CD14-positive monocyte (primary cell): ENCODE measurements at regions not wholly inside any gene's neighbourhood (a gene's known extent, or its start where the extent isn't known, plus 50 kb on each side); places are given as distances from the start of the nearest gene placed in this dataset.
"Not testable (repeated sequence)": the region's sequence is repeated elsewhere in the genome, so short reads cannot be mapped to it uniquely, and the experiment has no call there.

Experiments used
- DNase-seq, 3 donors: peaks; one replicate each; pipeline ENCODE4 v3.0.0-alpha.2; 2011 to 2022
- H2AFZ ChIP-seq: 2 replicates; pipeline ENCODE4 v1.6.0; 2012; ENCODE audit warnings: mild to moderate bottlenecking, low read depth, low read length, inconsistent platforms; ENCODE audit not compliant: insufficient read depth, poor library complexity, severe bottlenecking
- H3K27ac ChIP-seq, 2 donors: 1 replicate in 1 of 2; 2 replicates in 1 of 2; pipeline ENCODE4 v1.5.1; 2012 to 2013; ENCODE audit warnings: low read length in 2 of 2, control low read depth in 1 of 2, inconsistent platforms in 1 of 2, low read depth in 1 of 2, mild to moderate bottlenecking in 1 of 2
- H3K27me3 ChIP-seq, 2 donors: one replicate each; pipeline versions ENCODE4 v1.6.0 to v1.6.1; 2011 to 2013; ENCODE audit warnings: low read length in 2 of 2; ENCODE audit not compliant: control insufficient read depth in 2 of 2, insufficient read depth in 2 of 2
- H3K36me3 ChIP-seq, 2 donors: replicated peaks in 1 of 2; 1 replicate in 1 of 2; 2 replicates in 1 of 2; pipeline versions ENCODE4 v1.5.1 to v1.6.1; 2012 to 2013; ENCODE audit warnings: low read length in 2 of 2, control low read depth in 1 of 2, inconsistent platforms in 1 of 2, mild to moderate bottlenecking in 1 of 2; ENCODE audit not compliant: insufficient read depth in 2 of 2, control insufficient read depth in 1 of 2
- H3K4me1 ChIP-seq, 2 donors: 1 replicate in 1 of 2; 2 replicates in 1 of 2; pipeline versions ENCODE4 v1.5.1 to v1.6.1; 2012 to 2013; ENCODE audit warnings: low read length in 2 of 2, control low read depth in 1 of 2, inconsistent platforms in 1 of 2, mild to moderate bottlenecking in 1 of 2, moderate library complexity in 1 of 2; ENCODE audit not compliant: insufficient read depth in 2 of 2, control insufficient read depth in 1 of 2
- H3K4me2 ChIP-seq: replicated peaks from 2 replicates; pipeline ENCODE3; 2012; ENCODE audit warnings: low read length, moderate library complexity, mild to moderate bottlenecking; ENCODE audit not compliant: poor library complexity, severe bottlenecking; ENCODE audit errors: extremely low read depth
- H3K4me3 ChIP-seq, 3 experiments: fragments of 200-600 bp in 1 of 3; sonication (generic) in 1 of 3; replicated peaks in 1 of 3; 1 replicate in 2 of 3; 2 replicates in 1 of 3; pipeline ENCODE4 v1.5.1; 2011 to 2013; ENCODE audit warnings: low read length in 3 of 3, mild to moderate bottlenecking in 3 of 3, control low read depth in 2 of 3, low read depth in 2 of 3, inconsistent platforms in 1 of 3, moderate library complexity in 1 of 3
- H3K79me2 ChIP-seq: 2 replicates; pipeline ENCODE4 v1.6.0; 2012; ENCODE audit warnings: mild to moderate bottlenecking, control low read depth, inconsistent platforms, low read length, moderate library complexity; ENCODE audit not compliant: insufficient read depth
- H3K9ac ChIP-seq: 2 replicates; pipeline ENCODE4 v1.6.0; 2017; ENCODE audit warnings: low read length, mild to moderate bottlenecking; ENCODE audit not compliant: insufficient read depth, poor library complexity, severe bottlenecking
- H3K9me3 ChIP-seq, 2 donors: replicated peaks in 1 of 2; 1 replicate in 1 of 2; 2 replicates in 1 of 2; pipeline versions ENCODE4 v1.5.1 to v1.6.1; 2012 to 2013; ENCODE audit warnings: low read length in 2 of 2, control low read depth in 1 of 2; ENCODE audit not compliant: control insufficient read depth in 1 of 2, insufficient read depth in 1 of 2
- H4K20me1 ChIP-seq: 2 replicates; pipeline ENCODE4 v1.6.0; 2012; ENCODE audit warnings: mild to moderate bottlenecking, low read length, control low read depth, moderate library complexity; ENCODE audit not compliant: insufficient read depth
- H3K27ac Mint-ChIP-seq, 7 donors: one replicate each; pipeline ENCODE4 v1.8.0; 2020; ENCODE audit warnings: mild to moderate bottlenecking in 7 of 7, mixed read lengths in 7 of 7, moderate library complexity in 6 of 7, inconsistent platforms in 2 of 7
- H3K27me3 Mint-ChIP-seq, 3 donors: one replicate each; pipeline ENCODE4 v1.8.0; 2021 to 2022; ENCODE audit warnings: low read depth in 3 of 3, mild to moderate bottlenecking in 3 of 3, mixed read lengths in 3 of 3, moderate library complexity in 3 of 3, inconsistent platforms in 1 of 3
- H3K36me3 Mint-ChIP-seq, 2 donors: one replicate each; pipeline ENCODE4 v1.8.0; 2020; ENCODE audit warnings: mixed read lengths in 2 of 2, inconsistent platforms in 1 of 2, mild to moderate bottlenecking in 1 of 2
- H3K4me1 Mint-ChIP-seq: one replicate; pipeline ENCODE4 v1.8.0; 2020; ENCODE audit warnings: mild to moderate bottlenecking, mixed read lengths
- H3K4me3 Mint-ChIP-seq, 2 donors: one replicate each; pipeline ENCODE4 v1.8.0; 2020; ENCODE audit warnings: mild to moderate bottlenecking in 2 of 2, mixed read lengths in 2 of 2, moderate library complexity in 1 of 2
- H3K9me3 Mint-ChIP-seq, 7 donors: one replicate each; pipeline ENCODE4 v1.8.0; 2020 to 2022; ENCODE audit warnings: mixed read lengths in 7 of 7, mild to moderate bottlenecking in 6 of 7, moderate library complexity in 6 of 7, inconsistent platforms in 2 of 7
- WGBS: methylation state at CpG from one replicate; pipeline ENCODE4 v1.1.5; 2013; ENCODE audit warnings: missing lambda C conversion rate; ENCODE audit not compliant: insufficient coverage; 5-methylcytosine and 5-hydroxymethylcytosine counted together
- intact Hi-C, 2 donors: fragments of 100-400 bp; cut with micrococcal nuclease; formaldehyde crosslinking; loops; one replicate each; pipeline versions ENCODE4 v1.15.0 to v1.15.1; 2023
- TF ChIP-seq, protein P1 (sequence below): fragments of 200-600 bp; IDR thresholded peaks from one replicate; pipeline ENCODE4 v1.8.0; 2022; ENCODE audit warnings: antibody characterized with exemption, mild to moderate bottlenecking

DNA sequence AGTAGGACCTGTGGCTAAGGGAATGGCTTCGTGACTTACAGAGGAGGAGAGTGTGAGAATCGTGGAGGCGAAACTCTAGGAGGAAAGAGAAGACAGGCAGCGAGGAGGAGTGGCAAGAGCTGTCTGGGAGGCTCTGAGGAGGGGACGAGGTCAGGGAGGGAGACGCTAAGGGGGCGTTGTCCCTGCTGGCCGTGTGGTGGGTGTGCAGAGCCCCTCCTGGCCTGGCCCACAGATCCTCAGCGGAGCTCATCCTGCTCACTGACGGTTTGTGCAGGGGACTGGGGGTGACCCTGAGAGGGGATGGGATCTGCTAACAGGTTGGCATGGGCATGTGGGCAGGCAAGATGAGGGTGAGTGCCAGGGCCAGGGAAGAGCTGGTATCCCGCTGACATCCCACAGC lies 56.5 kb upstream of the PRR5 start:
- no peaks in the 10 kb centered on the region for H3K36me3 Mint-ChIP-seq
- H3K9ac ChIP-seq = no peak overlapping the region
- no peaks in the 10 kb centered on the region for H3K9me3 Mint-ChIP-seq
- H3K4me1 ChIP-seq = peaks cover 4 to 8% of the 10 kb centered on the region in 2 donors
- TF ChIP-seq, protein P1, sequence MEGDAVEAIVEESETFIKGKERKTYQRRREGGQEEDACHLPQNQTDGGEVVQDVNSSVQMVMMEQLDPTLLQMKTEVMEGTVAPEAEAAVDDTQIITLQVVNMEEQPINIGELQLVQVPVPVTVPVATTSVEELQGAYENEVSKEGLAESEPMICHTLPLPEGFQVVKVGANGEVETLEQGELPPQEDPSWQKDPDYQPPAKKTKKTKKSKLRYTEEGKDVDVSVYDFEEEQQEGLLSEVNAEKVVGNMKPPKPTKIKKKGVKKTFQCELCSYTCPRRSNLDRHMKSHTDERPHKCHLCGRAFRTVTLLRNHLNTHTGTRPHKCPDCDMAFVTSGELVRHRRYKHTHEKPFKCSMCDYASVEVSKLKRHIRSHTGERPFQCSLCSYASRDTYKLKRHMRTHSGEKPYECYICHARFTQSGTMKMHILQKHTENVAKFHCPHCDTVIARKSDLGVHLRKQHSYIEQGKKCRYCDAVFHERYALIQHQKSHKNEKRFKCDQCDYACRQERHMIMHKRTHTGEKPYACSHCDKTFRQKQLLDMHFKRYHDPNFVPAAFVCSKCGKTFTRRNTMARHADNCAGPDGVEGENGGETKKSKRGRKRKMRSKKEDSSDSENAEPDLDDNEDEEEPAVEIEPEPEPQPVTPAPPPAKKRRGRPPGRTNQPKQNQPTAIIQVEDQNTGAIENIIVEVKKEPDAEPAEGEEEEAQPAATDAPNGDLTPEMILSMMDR = no peak
- H3K4me1 Mint-ChIP-seq = peaks cover 12% of the 10 kb centered on the region
- intact Hi-C loops = no loop called here
- H3K27me3 Mint-ChIP-seq = peaks cover 7 to 18% (median 8%) of the 10 kb centered on the region in 3 donors
- no peak overlapping the region for H2AFZ ChIP-seq
- no peak overlapping the region for H3K4me3 ChIP-seq
- H3K9me3 ChIP-seq = no peaks in the 10 kb centered on the region
- 98% methylated on average over 7 of the region's 11 CpGs for WGBS
- H3K4me3 Mint-ChIP-seq = peak overlapping the region in 1 of 2 donors; percentile 23
- H3K27me3 ChIP-seq = no peaks in the 10 kb centered on the region
- no peaks in the 10 kb centered on the region for H3K36me3 ChIP-seq
- no peak overlapping the region for H3K4me2 ChIP-seq
- no peaks in the 10 kb centered on the region for H3K79me2 ChIP-seq
- no peak overlapping the region for H3K27ac ChIP-seq
- H4K20me1 ChIP-seq = no peaks in the 10 kb centered on the region
- no peak for DNase-seq
- peak overlapping the region in 1 of 7 donors; percentile 34 for H3K27ac Mint-ChIP-seq

DNA sequence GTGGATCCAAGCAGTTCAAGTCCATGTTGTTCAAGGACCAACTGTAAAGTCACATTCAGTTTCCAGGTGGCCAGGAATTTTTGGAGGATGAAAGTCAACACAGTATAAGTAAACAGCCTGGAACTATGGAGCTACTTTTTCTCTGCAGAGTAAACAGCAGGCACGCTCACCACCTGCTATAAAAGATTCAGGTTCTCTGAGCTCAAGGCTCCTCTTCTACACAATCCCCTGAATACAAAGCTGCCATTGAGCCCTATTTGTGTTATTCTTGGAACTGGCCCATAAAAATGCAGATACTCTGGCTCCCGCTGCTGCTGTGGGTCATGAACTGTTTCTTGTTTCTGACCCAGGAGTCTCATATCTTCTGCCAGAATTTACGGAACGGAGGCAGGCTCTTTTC lies 56.9 kb upstream of the PRR5 start:
- Histone ChIP-seq H3K9ac (no peak overlapping the region), H3K27me3 (no peaks in the 10 kb centered on the region), H3K4me1 (peaks cover 4 to 7% of the 10 kb centered on the region in 2 donors), H3K27ac (no peak overlapping the region), H3K9me3 (no peaks in the 10 kb centered on the region), H2AFZ (no peak overlapping the region), H3K36me3 (no peaks in the 10 kb centered on the region), H3K4me3 (no peak overlapping the region), H3K4me2 (no peak overlapping the region), H4K20me1 (no peaks in the 10 kb centered on the region), H3K79me2 (no peaks in the 10 kb centered on the region)
- Mint-ChIP-seq H3K4me1 (peaks cover 11% of the 10 kb centered on the region), H3K27ac (peak overlapping the region in 1 of 7 donors; percentile 34), H3K36me3 (no peaks in the 10 kb centered on the region), H3K4me3 (no peak overlapping the region), H3K9me3 (no peaks in the 10 kb centered on the region), H3K27me3 (peaks cover 5 to 18% (median 8%) of the 10 kb centered on the region in 3 donors)
- WGBS = 96% methylated on average over 3 of the region's 4 CpGs
- intact Hi-C loops = no loop called here
- DNase-seq = no peak
- TF ChIP-seq, protein P1 = no peak

DNA sequence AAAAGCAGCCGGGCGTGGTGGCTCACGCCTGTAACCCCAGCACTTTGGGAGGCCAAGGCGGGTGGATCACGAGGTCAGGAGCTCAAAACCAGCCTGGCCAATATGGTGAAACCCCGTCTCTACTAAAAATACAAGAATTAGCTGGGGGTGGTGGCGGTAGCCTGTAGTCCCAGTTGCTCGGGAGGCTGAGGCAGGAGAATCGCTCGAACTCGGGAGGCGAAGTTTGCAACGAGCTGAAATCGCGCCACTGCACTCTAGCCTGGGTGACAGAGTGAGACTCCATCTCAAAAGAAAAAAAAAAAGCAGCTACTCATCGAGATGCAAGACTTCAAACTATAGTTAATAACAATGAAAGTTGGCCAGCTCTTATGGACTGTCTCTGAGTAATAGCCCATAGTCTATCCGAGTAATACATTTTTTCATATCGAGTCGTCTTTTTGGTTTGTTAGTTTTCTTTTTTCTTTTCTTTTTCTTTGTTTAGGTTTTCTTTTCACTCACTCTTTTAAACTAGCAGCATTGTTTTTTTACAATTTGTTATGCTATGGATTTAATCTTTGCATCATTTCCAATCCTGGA lies 58.4 kb upstream of the PRR5 start:
- H3K36me3 Mint-ChIP-seq, H2AFZ ChIP-seq, intact Hi-C loops, H3K9ac ChIP-seq, H3K9me3 Mint-ChIP-seq, H3K79me2 ChIP-seq, H3K4me3 Mint-ChIP-seq, H3K9me3 ChIP-seq, H3K27ac ChIP-seq, H3K27me3 ChIP-seq, H3K27ac Mint-ChIP-seq, DNase-seq, H3K36me3 ChIP-seq, H4K20me1 ChIP-seq, H3K4me3 ChIP-seq, H3K4me1 Mint-ChIP-seq, H3K4me2 ChIP-seq, H3K4me1 ChIP-seq: not testable (repeated sequence)
- no CpG with 5 or more reads among the region's 19 CpGs for WGBS
- peaks cover 6 to 20% (median 7%) of the 10 kb centered on the region in 3 donors for H3K27me3 Mint-ChIP-seq
